ENCODE measurements at regions not wholly inside any gene's neighbourhood (a gene's known extent, or its start where the extent isn't known, plus 50 kb on each side); places are given as distances from the start of the nearest gene placed in this dataset.

- Mint-ChIP-seq H3K4me1 (peaks cover 19% of the 10 kb centered on the region), H3K4me3 (no peak overlapping the region), H3K36me3 (no peaks in the 10 kb centered on the region), H3K9me3 (peaks cover 4% of the 10 kb centered on the region), H3K27ac (peak overlapping the region; percentile 84; the same call in 1 of the 2 replicates), H3K27me3 (ENCODE audit: low read depth) (no peaks in the 10 kb centered on the region)
- ATAC-seq (no peak), DNase-seq (ENCODE audit: low spot score) (no peak)
- TF ChIP-seq JAZF1 (CRISPR knock-in tag; IDR thresholded peaks at IDR 0.05) = no peak
- TF ChIP-seq, protein P1, sequence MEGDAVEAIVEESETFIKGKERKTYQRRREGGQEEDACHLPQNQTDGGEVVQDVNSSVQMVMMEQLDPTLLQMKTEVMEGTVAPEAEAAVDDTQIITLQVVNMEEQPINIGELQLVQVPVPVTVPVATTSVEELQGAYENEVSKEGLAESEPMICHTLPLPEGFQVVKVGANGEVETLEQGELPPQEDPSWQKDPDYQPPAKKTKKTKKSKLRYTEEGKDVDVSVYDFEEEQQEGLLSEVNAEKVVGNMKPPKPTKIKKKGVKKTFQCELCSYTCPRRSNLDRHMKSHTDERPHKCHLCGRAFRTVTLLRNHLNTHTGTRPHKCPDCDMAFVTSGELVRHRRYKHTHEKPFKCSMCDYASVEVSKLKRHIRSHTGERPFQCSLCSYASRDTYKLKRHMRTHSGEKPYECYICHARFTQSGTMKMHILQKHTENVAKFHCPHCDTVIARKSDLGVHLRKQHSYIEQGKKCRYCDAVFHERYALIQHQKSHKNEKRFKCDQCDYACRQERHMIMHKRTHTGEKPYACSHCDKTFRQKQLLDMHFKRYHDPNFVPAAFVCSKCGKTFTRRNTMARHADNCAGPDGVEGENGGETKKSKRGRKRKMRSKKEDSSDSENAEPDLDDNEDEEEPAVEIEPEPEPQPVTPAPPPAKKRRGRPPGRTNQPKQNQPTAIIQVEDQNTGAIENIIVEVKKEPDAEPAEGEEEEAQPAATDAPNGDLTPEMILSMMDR (IDR thresholded peaks at IDR 0.05) = no peak
- no peak for TF ChIP-seq ZNF281 (CRISPR knock-in tag; IDR thresholded peaks at IDR 0.05)
- TF ChIP-seq ZNF532 (CRISPR knock-in tag; IDR thresholded peaks at IDR 0.05; ENCODE audit: borderline replicate concordance) = no peak
- TF ChIP-seq STAT6 (CRISPR knock-in tag; conservative IDR thresholded peaks at IDR 0.05; ENCODE audit: low read depth) = no peak
- TF ChIP-seq, protein P2, sequence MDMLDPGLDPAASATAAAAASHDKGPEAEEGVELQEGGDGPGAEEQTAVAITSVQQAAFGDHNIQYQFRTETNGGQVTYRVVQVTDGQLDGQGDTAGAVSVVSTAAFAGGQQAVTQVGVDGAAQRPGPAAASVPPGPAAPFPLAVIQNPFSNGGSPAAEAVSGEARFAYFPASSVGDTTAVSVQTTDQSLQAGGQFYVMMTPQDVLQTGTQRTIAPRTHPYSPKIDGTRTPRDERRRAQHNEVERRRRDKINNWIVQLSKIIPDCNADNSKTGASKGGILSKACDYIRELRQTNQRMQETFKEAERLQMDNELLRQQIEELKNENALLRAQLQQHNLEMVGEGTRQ (CRISPR knock-in tag; IDR thresholded peaks at IDR 0.05) = no peak
- no peak for TF ChIP-seq ZSCAN18 (CRISPR knock-in tag; IDR thresholded peaks at IDR 0.05)
- TF ChIP-seq, protein P3, sequence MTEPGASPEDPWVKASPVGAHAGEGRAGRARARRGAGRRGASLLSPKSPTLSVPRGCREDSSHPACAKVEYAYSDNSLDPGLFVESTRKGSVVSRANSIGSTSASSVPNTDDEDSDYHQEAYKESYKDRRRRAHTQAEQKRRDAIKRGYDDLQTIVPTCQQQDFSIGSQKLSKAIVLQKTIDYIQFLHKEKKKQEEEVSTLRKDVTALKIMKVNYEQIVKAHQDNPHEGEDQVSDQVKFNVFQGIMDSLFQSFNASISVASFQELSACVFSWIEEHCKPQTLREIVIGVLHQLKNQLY (CRISPR knock-in tag; IDR thresholded peaks at IDR 0.05) = no peak
- POLR2A ChIA-PET = no interaction called here
- CTCF ChIA-PET = no interaction called here
Observed at GRCh38 chr5:98095072-98095471, 678.4 kb upstream of the RGMB start.

GRCh38 chr5:98096155-98096554, 677.3 kb upstream of the RGMB start:
- H3K4me3 Mint-ChIP-seq = no peak overlapping the region
- TF ChIP-seq PRRX2 (CRISPR knock-in tag; IDR thresholded peaks at IDR 0.05) = no peak
- TF ChIP-seq, protein P3 (CRISPR knock-in tag; IDR thresholded peaks at IDR 0.05) = no peak
- TF ChIP-seq ATF3 (CRISPR knock-in tag; conservative IDR thresholded peaks at IDR 0.05) = no peak
- TF ChIP-seq, protein P4, sequence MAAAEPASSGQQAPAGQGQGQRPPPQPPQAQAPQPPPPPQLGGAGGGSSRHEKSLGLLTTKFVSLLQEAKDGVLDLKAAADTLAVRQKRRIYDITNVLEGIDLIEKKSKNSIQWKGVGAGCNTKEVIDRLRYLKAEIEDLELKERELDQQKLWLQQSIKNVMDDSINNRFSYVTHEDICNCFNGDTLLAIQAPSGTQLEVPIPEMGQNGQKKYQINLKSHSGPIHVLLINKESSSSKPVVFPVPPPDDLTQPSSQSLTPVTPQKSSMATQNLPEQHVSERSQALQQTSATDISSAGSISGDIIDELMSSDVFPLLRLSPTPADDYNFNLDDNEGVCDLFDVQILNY (CRISPR knock-in tag; IDR thresholded peaks at IDR 0.05) = no peak
- no peak for TF ChIP-seq ZNF423 (CRISPR knock-in tag; IDR thresholded peaks at IDR 0.05)
- no peak; the same call in 1 of the 2 replicates for ATAC-seq
- no peaks in the 10 kb centered on the region for H3K36me3 Mint-ChIP-seq
- CTCF ChIA-PET = no interaction called here
- no peaks in the 10 kb centered on the region for H3K27me3 Mint-ChIP-seq (ENCODE audit: low read depth)
- POLR2A ChIA-PET = no interaction called here
- peaks cover 4% of the 10 kb centered on the region for H3K9me3 Mint-ChIP-seq
- DNase-seq (ENCODE audit: low spot score) = no peak
- peaks cover 19% of the 10 kb centered on the region for H3K4me1 Mint-ChIP-seq
- H3K27ac Mint-ChIP-seq = peak overlapping the region; percentile 40; the same call in 1 of the 2 replicates

Data from WTC11 (cell line).